Esophagus squamous epithelium (tissue), 5 donors: ENCODE measurements at regions not wholly inside any gene's neighbourhood (a gene's known extent, or its start where the extent isn't known, plus 50 kb on each side); places are given as distances from the start of the nearest gene placed in this dataset.

Experiments
- DNase-seq: peaks from one replicate; lab custom pipeline; 2025; lab: John Stamatoyannopoulos, UW
- H3K27ac ChIP-seq, 4 donors: fragments of 200-600 bp; sonication (generic); one replicate each; pipeline ENCODE4 v1.5.1; 2016 to 2019; ENCODE audit warnings: mild to moderate bottlenecking in 1 of 4
- H3K27me3 ChIP-seq, 4 donors: fragments of 200-600 bp; sonication (generic); 1 replicate in 3 of 4; 2 replicates in 1 of 4; pipeline versions ENCODE4 v1.5.1 to v1.6.0; 2017 to 2021; ENCODE audit warnings: antibody characterized with exemption in 1 of 4
- H3K36me3 ChIP-seq, 3 donors: fragments of 200-600 bp; sonication (generic); one replicate each; pipeline ENCODE4 v1.5.1; 2016 to 2019
- H3K4me1 ChIP-seq, 3 donors: fragments of 200-600 bp; sonication (generic); one replicate each; pipeline ENCODE4 v1.5.1; 2017 to 2019
- H3K4me3 ChIP-seq, 4 donors: fragments of 200-600 bp; sonication (generic); 1 replicate in 3 of 4; 2 replicates in 1 of 4; pipeline ENCODE4 v1.5.1; 2016 to 2019; ENCODE audit warnings: mild to moderate bottlenecking in 2 of 4, moderate library complexity in 1 of 4
- H3K9me3 ChIP-seq, 3 donors: fragments of 200-600 bp; sonication (generic); one replicate each; pipeline ENCODE4 v1.5.1; 2016 to 2019
- CTCF ChIP-seq, 6 experiments: fragments of 450-650 bp in 4 of 6; fragments of 200-600 bp in 2 of 6; sonication (generic) in 2 of 6; IDR thresholded peaks; one replicate each; pipeline ENCODE4 v1.5.1; 2016 to 2019; ENCODE audit warnings: antibody characterized with exemption in 6 of 6, mild to moderate bottlenecking in 4 of 6, moderate library complexity in 4 of 6
- POLR2A ChIP-seq, 4 donors: fragments of 450-650 bp; IDR thresholded peaks; one replicate each; pipeline ENCODE4 v1.6.1; 2017; ENCODE audit warnings: antibody characterized with exemption in 4 of 4, mild to moderate bottlenecking in 4 of 4, moderate library complexity in 3 of 4
- WGBS, 2 donors: methylation state at CpG; one replicate each; pipeline ENCODE4 v1.1.5; 2018; 5-methylcytosine and 5-hydroxymethylcytosine counted together
- intact Hi-C: fragments of 100-400 bp; cut with DNase I; formaldehyde crosslinking; loops from one replicate; pipeline ENCODE4 v1.15.0; 2022
- donor health status: DM: yes; HTN: yes; CAD: no.

- 42 to 67% methylated on average over 2 of the region's 2 CpGs for WGBS, 2 donors
- Histone ChIP-seq H3K4me3 (no peak overlapping the region), H3K4me1 (no peaks in the 10 kb centered on the region), H3K9me3 (no peaks in the 10 kb centered on the region), H3K36me3 (no peaks in the 10 kb centered on the region), H3K27me3 (peaks cover 0 to 4% (median 0%) of the 10 kb centered on the region in 4 donors), H3K27ac (no peak overlapping the region)
- intact Hi-C loops = no loop called here
- no peak for DNase-seq
- TF ChIP-seq POLR2A (IDR thresholded peaks at IDR 0.05) (no peak), CTCF (IDR thresholded peaks at IDR 0.05) (no peak)
Observed at GRCh38 chr9:85112391-85112790, 442.9 kb downstream of the NTRK2 start.

- TF ChIP-seq CTCF (IDR thresholded peaks at IDR 0.05) (no peak), POLR2A (IDR thresholded peaks at IDR 0.05) (no peak)
- no peaks in the 10 kb centered on the region for H3K9me3 ChIP-seq
- intact Hi-C loops = no loop called here
- H3K36me3 ChIP-seq = no peaks in the 10 kb centered on the region
- H3K27ac ChIP-seq = no peak overlapping the region
- peaks cover 0 to 4% (median 0%) of the 10 kb centered on the region in 4 donors for H3K27me3 ChIP-seq
- H3K4me3 ChIP-seq = no peak overlapping the region
- no peak for DNase-seq
- no peaks in the 10 kb centered on the region for H3K4me1 ChIP-seq
Observed at GRCh38 chr9:85108746-85109145, 439.2 kb downstream of the NTRK2 start.

DNA sequence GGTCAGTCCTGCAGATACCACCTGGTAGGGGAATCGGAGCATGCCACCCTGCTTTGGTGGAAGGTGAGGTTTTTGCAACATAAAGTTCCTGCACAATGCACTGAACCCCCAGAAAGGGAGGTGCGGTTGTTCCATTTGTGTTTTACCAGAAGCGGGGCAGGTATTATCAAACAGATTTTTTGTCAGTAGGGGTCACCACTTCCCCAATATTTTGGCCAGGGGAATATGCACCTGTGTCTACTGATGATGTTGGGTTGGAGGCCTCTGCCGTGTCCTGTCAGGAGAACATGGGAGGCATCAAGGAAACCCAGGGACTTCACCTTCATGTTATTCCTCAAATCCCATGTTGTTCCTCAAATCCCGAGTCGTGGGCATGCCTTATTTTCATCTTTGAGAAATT, 438.7 kb downstream of the NTRK2 start:
- TF ChIP-seq POLR2A (IDR thresholded peaks at IDR 0.05) (no peak), CTCF (IDR thresholded peaks at IDR 0.05) (no peak)
- no peaks in the 10 kb centered on the region for H3K36me3 ChIP-seq
- WGBS, 2 donors = 87 to 88% methylated on average over 5 to 6 of the region's 6 CpGs
- no peaks in the 10 kb centered on the region for H3K4me1 ChIP-seq
- no peak overlapping the region for H3K4me3 ChIP-seq
- intact Hi-C loops = no loop called here
- DNase-seq = no peak
- no peaks in the 10 kb centered on the region for H3K9me3 ChIP-seq
- H3K27ac ChIP-seq = no peak overlapping the region
- peaks cover 0 to 4% (median 0%) of the 10 kb centered on the region in 4 donors for H3K27me3 ChIP-seq

DNA sequence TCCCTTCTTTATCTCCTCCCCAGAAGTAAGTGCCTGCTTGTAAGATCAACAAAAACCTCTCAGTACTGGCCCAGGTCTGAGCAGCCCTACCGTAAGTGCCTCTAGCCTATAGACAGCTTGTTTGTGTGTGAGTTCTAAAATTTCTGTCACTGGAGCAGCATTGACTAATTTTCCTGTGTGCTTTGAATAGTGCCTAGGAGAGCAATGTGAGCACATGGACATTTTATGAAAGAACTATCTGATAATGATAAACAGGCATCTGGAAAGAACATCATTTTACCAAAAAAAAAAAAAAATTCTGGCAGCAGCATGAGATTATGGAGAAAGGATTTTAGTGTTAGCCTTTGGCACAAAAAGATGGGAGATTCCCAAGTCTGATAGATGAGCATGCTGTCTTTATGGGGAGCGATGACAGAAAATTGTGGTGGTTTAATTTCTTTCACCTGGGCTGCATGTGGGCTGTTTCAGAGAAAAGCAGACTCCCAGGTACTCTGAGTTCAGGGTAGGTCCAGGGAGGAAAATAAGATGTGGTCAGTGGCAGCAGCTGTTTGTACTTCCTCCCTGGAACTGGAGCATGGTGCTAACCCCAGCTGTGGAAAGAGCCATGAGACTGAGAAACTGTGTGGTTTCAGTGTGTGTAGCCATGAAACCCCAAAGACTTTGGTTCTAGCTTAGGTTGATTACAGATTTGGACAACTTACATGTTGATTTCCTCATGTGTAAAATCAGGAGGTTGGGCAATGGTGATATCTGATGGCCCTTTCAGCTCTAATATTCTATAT, 419.9 kb downstream of the NTRK2 start:
- Histone ChIP-seq H3K4me1 (no peaks in the 10 kb centered on the region), H3K27me3 (no peaks in the 10 kb centered on the region), H3K27ac (no peak overlapping the region), H3K9me3 (no peaks in the 10 kb centered on the region), H3K4me3 (no peak overlapping the region), H3K36me3 (no peaks in the 10 kb centered on the region)
- intact Hi-C loops = no loop called here
- no peak for DNase-seq
- TF ChIP-seq CTCF (IDR thresholded peaks at IDR 0.05) (no peak), POLR2A (IDR thresholded peaks at IDR 0.05) (no peak)
- WGBS, 2 donors = 64 to 72% methylated on average over 2 of the region's 2 CpGs

DNA sequence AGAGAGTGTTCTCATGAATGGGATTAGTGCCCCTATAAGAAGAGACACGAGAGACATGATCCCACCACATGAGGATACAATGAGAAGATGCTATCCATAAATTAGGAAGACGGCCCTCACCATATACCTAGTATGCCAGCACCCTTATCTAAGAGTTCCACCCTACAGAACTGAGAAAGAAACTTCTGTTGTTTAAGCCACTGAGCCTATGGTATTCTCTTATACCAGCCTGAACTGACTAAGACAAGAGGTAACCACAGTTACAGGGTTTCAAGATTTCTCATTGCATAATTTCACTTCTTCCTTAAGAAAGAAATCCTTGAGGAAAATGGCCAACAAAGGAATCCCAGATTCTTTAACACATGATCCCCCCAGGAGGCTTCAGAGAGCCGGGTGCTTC, 412.4 kb downstream of the NTRK2 start:
- Histone ChIP-seq H3K36me3 (no peaks in the 10 kb centered on the region), H3K9me3 (no peaks in the 10 kb centered on the region), H3K27me3 (no peaks in the 10 kb centered on the region), H3K27ac (no peak overlapping the region), H3K4me1 (no peaks in the 10 kb centered on the region), H3K4me3 (no peak overlapping the region)
- intact Hi-C loops = no loop called here
- 76 to 79% methylated on average over 3 of the region's 3 CpGs for WGBS, 2 donors
- DNase-seq = no peak
- TF ChIP-seq CTCF (IDR thresholded peaks at IDR 0.05) (no peak), POLR2A (IDR thresholded peaks at IDR 0.05) (no peak)
